Right lobe of liver (tissue), 6 donors: ENCODE measurements at regions not wholly inside any gene's neighbourhood (a gene's known extent, or its start where the extent isn't known, plus 50 kb on each side); places are given as distances from the start of the nearest gene placed in this dataset.

Source experiments
- ATAC-seq, 4 donors: fragments of 200-7000 bp; cut with Tn5 transposase; one replicate each; pipeline ENCODE4 v1.9.1; 2020; ENCODE audit warnings: mild to moderate bottlenecking in 4 of 4, moderate library complexity in 4 of 4
- DNase-seq, 3 donors: peaks; one replicate each; pipeline ENCODE4 v3.0.0-alpha.2; 2020
- H3K27ac ChIP-seq, 3 donors: fragments of 200-600 bp; one replicate each; pipeline ENCODE4 v1.8.0; 2022
- H3K27me3 ChIP-seq, 2 donors: fragments of 200-600 bp; one replicate each; pipeline ENCODE4 v1.8.0; 2022
- H3K36me3 ChIP-seq, 4 donors: fragments of 200-600 bp; sonication (generic) in 1 of 4; one replicate each; pipeline versions ENCODE4 v1.5.1 to v1.8.0; 2017 to 2022; ENCODE audit warnings: control low read depth in 1 of 4
- H3K4me1 ChIP-seq, 4 donors: fragments of 200-600 bp; sonication (generic) in 1 of 4; one replicate each; pipeline versions ENCODE4 v1.5.1 to v1.8.0; 2017 to 2022; ENCODE audit warnings: control low read depth in 1 of 4
- H3K4me3 ChIP-seq, 3 donors: fragments of 200-600 bp; one replicate each; pipeline ENCODE4 v1.8.0; 2022
- H3K9me3 ChIP-seq, 4 donors: fragments of 200-600 bp; sonication (generic) in 1 of 4; one replicate each; pipeline versions ENCODE4 v1.5.1 to v1.8.0; 2017 to 2022; ENCODE audit warnings: control low read depth in 1 of 4
- CTCF ChIP-seq, 4 donors: fragments of 200-600 bp in 3 of 4; fragments of 450-650 bp in 1 of 4; IDR thresholded peaks; one replicate each; pipeline versions ENCODE4 v1.5.1 to v1.8.0; 2016 to 2022; ENCODE audit warnings: antibody characterized with exemption in 4 of 4, mild to moderate bottlenecking in 2 of 4
- POLR2A ChIP-seq: fragments of 450-650 bp; IDR thresholded peaks from one replicate; pipeline ENCODE4 v1.6.1; 2017; ENCODE audit warnings: antibody characterized with exemption, mild to moderate bottlenecking
- whole genome bisulfite sequencing: methylation state at CpG from one replicate; pipeline ENCODE4 v1.1.6; 2018; ENCODE audit warnings: low coverage, low lambda C conversion rate; ENCODE audit not compliant: insufficient coverage; ENCODE audit errors: missing lambda C conversion rate; 5-methylcytosine and 5-hydroxymethylcytosine counted together
- intact Hi-C, 2 donors: fragments of 100-400 bp; cut with DNase I; formaldehyde crosslinking; loops; one replicate each; pipeline versions ENCODE4 v1.11.2 to v1.14.1; 2022
- donor health status: DM: no; HTN: yes; CAD: no.
- donor health status: DM: no; HTN: no; CAD: no.
- donor health status: DM: no; HTN: no; CAD: no.
- donor health status: DM: no; HTN: yes; CAD: no.
- donor health status: DM: no; HTN: yes; CAD: no.

GRCh38 chr7:125746510-125746909 is 816.9 kb upstream of the POT1 start:
- Histone ChIP-seq H3K27ac (no peak overlapping the region), H3K4me1 (no peaks in the 10 kb centered on the region), H3K9me3 (no peaks in the 10 kb centered on the region), H3K27me3 (no peaks in the 10 kb centered on the region), H3K36me3 (no peaks in the 10 kb centered on the region), H3K4me3 (no peak overlapping the region)
- TF ChIP-seq CTCF (IDR thresholded peaks at IDR 0.05), result no peak
- TF ChIP-seq POLR2A, result no peak
- DNase-seq (no peak), ATAC-seq (no peak)
- WGBS, result 39% methylated on average over 2 of the region's 2 CpGs
- intact Hi-C loops, result no loop called here

GRCh38 chr7:125727215-125727614 is 797.6 kb upstream of the POT1 start:
- no peaks in the 10 kb centered on the region for H3K27me3 ChIP-seq
- ATAC-seq (no peak), DNase-seq (no peak)
- TF ChIP-seq POLR2A (no peak), CTCF (IDR thresholded peaks at IDR 0.05) (no peak)
- no peaks in the 10 kb centered on the region for H3K4me1 ChIP-seq
- H3K27ac ChIP-seq, result no peak overlapping the region
- H3K4me3 ChIP-seq, result no peak overlapping the region
- H3K36me3 ChIP-seq, result no peaks in the 10 kb centered on the region
- intact Hi-C loops, result no loop called here
- 40% methylated on average over 1 of the region's 1 CpG for WGBS
- no peaks in the 10 kb centered on the region for H3K9me3 ChIP-seq

GRCh38 chr7:125695626-125696025 is 766.0 kb upstream of the POT1 start:
- H3K9me3 ChIP-seq, result no peaks in the 10 kb centered on the region
- TF ChIP-seq CTCF (IDR thresholded peaks at IDR 0.05) (no peak), POLR2A (no peak)
- no peaks in the 10 kb centered on the region for H3K36me3 ChIP-seq
- H3K27ac ChIP-seq, result no peak overlapping the region
- no peak overlapping the region for H3K4me3 ChIP-seq
- WGBS, result 43% methylated on average over 1 of the region's 1 CpG
- ATAC-seq, result no peak
- H3K27me3 ChIP-seq, result no peaks in the 10 kb centered on the region
- no peak for DNase-seq
- intact Hi-C loops, result no loop called here
- no peaks in the 10 kb centered on the region for H3K4me1 ChIP-seq

- Histone ChIP-seq H3K36me3 (no peaks in the 10 kb centered on the region), H3K9me3 (no peaks in the 10 kb centered on the region), H3K27me3 (no peaks in the 10 kb centered on the region), H3K27ac (no peak overlapping the region), H3K4me1 (no peaks in the 10 kb centered on the region), H3K4me3 (no peak overlapping the region)
- no peak for DNase-seq
- ATAC-seq, result no peak
- intact Hi-C loops, result no loop called here
- TF ChIP-seq CTCF (IDR thresholded peaks at IDR 0.05), result no peak
- no peak for TF ChIP-seq POLR2A
These were observed 753.5 kb upstream of the POT1 start for GRCh38 chr7:125683156-125683555.

- DNase-seq (no peak), ATAC-seq (no peak)
- H3K9me3 ChIP-seq, result no peaks in the 10 kb centered on the region
- no peaks in the 10 kb centered on the region for H3K4me1 ChIP-seq
- no peaks in the 10 kb centered on the region for H3K36me3 ChIP-seq
- no peaks in the 10 kb centered on the region for H3K27me3 ChIP-seq
- intact Hi-C loops, result no loop called here
- 14% methylated on average over 1 of the region's 3 CpGs for WGBS
- no peak overlapping the region for H3K27ac ChIP-seq
- H3K4me3 ChIP-seq, result no peak overlapping the region
- TF ChIP-seq POLR2A, result no peak
These were observed 751.9 kb upstream of the POT1 start for GRCh38 chr7:125681508-125681907.
